IMR-90 (cell line): ENCODE measurements at regions not wholly inside any gene's neighbourhood (a gene's known extent, or its start where the extent isn't known, plus 50 kb on each side); places are given as distances from the start of the nearest gene placed in this dataset.

Experiments
- ATAC-seq: fragments of 200-7000 bp; cut with Tn5 transposase; 2 replicates; pipeline ENCODE4 v1.9.1; 2020; ENCODE audit warnings: low read depth, mild to moderate bottlenecking, moderate library complexity
- BruUV-seq: library from RNA; stranded (reverse); fragments of 400-500 nt; replicated peaks from 2 replicates; lab custom pipeline; 2021; lab: Mats Ljungman, UMichigan
- CTCF ChIA-PET: fragments of 300-600 bp; formaldehyde crosslinking; extraction: SDS; loops from one replicate; lab custom pipeline; 2021; ENCODE audit warnings: antibody characterized with exemption; lab: Yijun Ruan, JAX
- POLR2A ChIA-PET: fragments of 300-600 bp; sonication (Branson Sonifier 250); formaldehyde crosslinking; loops from one replicate; lab custom pipeline; 2022; ENCODE audit warnings: antibody characterized with exemption; ENCODE audit not compliant: unreplicated experiment; lab: Charles Lee
- DNase-seq: peaks from one replicate; pipeline ENCODE4 v3.0.0; 2013
- H2AFZ ChIP-seq: replicated peaks from 2 replicates; pipeline ENCODE3; 2013; ENCODE audit warnings: low read length, mild to moderate bottlenecking; ENCODE audit not compliant: poor library complexity
- H2AK5ac ChIP-seq: 2 replicates; pipeline ENCODE4 v1.6.1; 2013; ENCODE audit warnings: low read depth, low read length, inconsistent platforms
- H2AK9ac ChIP-seq: replicated peaks from 2 replicates; pipeline ENCODE3; 2013; ENCODE audit warnings: mild to moderate bottlenecking, low read depth, low read length, moderate library complexity; ENCODE audit not compliant: poor library complexity
- H2BK120ac ChIP-seq: 2 replicates; pipeline ENCODE4 v1.6.1; 2013; ENCODE audit warnings: low read depth, low read length, inconsistent platforms
- H2BK15ac ChIP-seq: 3 replicates; pipeline ENCODE4 v1.6.1; 2013; ENCODE audit warnings: low read depth, low read length, inconsistent platforms
- H2BK20ac ChIP-seq: 2 replicates; pipeline ENCODE4 v1.6.1; 2013; ENCODE audit warnings: low read depth, mild to moderate bottlenecking, inconsistent platforms, low read length, moderate library complexity
- H2BK5ac ChIP-seq: 2 replicates; pipeline ENCODE4 v1.6.1; 2013; ENCODE audit warnings: mild to moderate bottlenecking, low read depth, low read length, inconsistent platforms; ENCODE audit not compliant: poor library complexity, severe bottlenecking
- H3K14ac ChIP-seq: replicated peaks from 2 replicates; pipeline ENCODE4 v1.6.1; 2013; ENCODE audit warnings: low read depth, low read length, inconsistent platforms
- H3K18ac ChIP-seq: 2 replicates; pipeline ENCODE4 v1.6.1; 2013; ENCODE audit warnings: low read depth, low read length, control low read depth
- H3K23ac ChIP-seq: 2 replicates; pipeline ENCODE4 v1.6.1; 2013; ENCODE audit warnings: low read depth, low read length, inconsistent platforms
- H3K27ac ChIP-seq: 2 replicates; pipeline ENCODE4 v1.5.1; 2013; ENCODE audit warnings: mild to moderate bottlenecking, control low read depth, low read length; ENCODE audit not compliant: insufficient read depth
- H3K27me3 ChIP-seq: 2 replicates; pipeline ENCODE4 v1.6.1; 2013; ENCODE audit warnings: low read length; ENCODE audit not compliant: control insufficient read depth, insufficient read depth
- H3K36me3 ChIP-seq: 2 replicates; pipeline ENCODE4 v1.6.1; 2013; ENCODE audit warnings: low read length, mixed read lengths; ENCODE audit not compliant: control insufficient read depth, insufficient read depth
- H3K4ac ChIP-seq: 2 replicates; pipeline ENCODE4 v1.6.1; 2013; ENCODE audit warnings: low read depth, low read length, inconsistent platforms
- H3K4me1 ChIP-seq: 2 replicates; pipeline ENCODE4 v1.6.1; 2013; ENCODE audit warnings: low read length, mixed read lengths; ENCODE audit not compliant: control insufficient read depth, insufficient read depth
- H3K4me2 ChIP-seq: 2 replicates; pipeline ENCODE4 v1.6.1; 2013; ENCODE audit warnings: low read depth, mild to moderate bottlenecking, control low read depth, low read length, moderate library complexity
- H3K4me3 ChIP-seq: 2 replicates; pipeline ENCODE4 v1.5.1; 2013; ENCODE audit warnings: low read depth, mild to moderate bottlenecking, control low read depth, low read length, moderate library complexity; ENCODE audit not compliant: insufficient read depth
- H3K56ac ChIP-seq: 2 replicates; pipeline ENCODE4 v1.6.1; 2013; ENCODE audit warnings: low read length, inconsistent platforms; ENCODE audit not compliant: insufficient read depth; ENCODE audit errors: extremely low read depth
- H3K79me1 ChIP-seq, 2 experiments: 2 replicates each; pipeline ENCODE4 v1.6.1; 2013; ENCODE audit warnings: low read length in 2 of 2, inconsistent platforms in 1 of 2, low read depth in 1 of 2
- H3K9ac ChIP-seq: 2 replicates; pipeline ENCODE4 v1.6.1; 2013; ENCODE audit warnings: low read depth, low read length, control low read depth
- H3K9me1 ChIP-seq: 2 replicates; pipeline ENCODE4 v1.6.1; 2013; ENCODE audit warnings: low read length, inconsistent platforms; ENCODE audit not compliant: insufficient read depth
- H3K9me3 ChIP-seq: 2 replicates; pipeline ENCODE4 v1.6.1; 2013; ENCODE audit warnings: low read length; ENCODE audit not compliant: control insufficient read depth, insufficient read depth
- H4K20me1 ChIP-seq: 2 replicates; pipeline ENCODE4 v1.6.1; 2013; ENCODE audit warnings: low read length, inconsistent platforms; ENCODE audit not compliant: insufficient read depth
- H4K5ac ChIP-seq: 2 replicates; pipeline ENCODE4 v1.6.1; 2013; ENCODE audit warnings: mild to moderate bottlenecking, low read depth, low read length, control low read depth
- H4K8ac ChIP-seq, 2 experiments: 2 replicates each; pipeline ENCODE4 v1.6.1; 2013; ENCODE audit warnings: low read depth in 2 of 2, low read length in 2 of 2, control low read depth in 1 of 2, inconsistent platforms in 1 of 2
- H4K91ac ChIP-seq: 2 replicates; pipeline ENCODE4 v1.6.1; 2013; ENCODE audit warnings: low read depth, low read length, inconsistent platforms; ENCODE audit not compliant: insufficient read depth
- CEBPB ChIP-seq: IDR thresholded peaks from 2 replicates; pipeline ENCODE4 v1.6.1; 2012; ENCODE audit warnings: low read depth, low read length, improper control_type of control experiment
- CHD1 ChIP-seq: IDR thresholded peaks from 2 replicates; pipeline ENCODE4 v1.6.1; 2012; ENCODE audit warnings: low read depth, low read length, improper control_type of control experiment
- FOS ChIP-seq: fragments of 150-350 bp; IDR thresholded peaks from 2 replicates; pipeline ENCODE4 v1.6.1; 2016; ENCODE audit warnings: low read depth, low read length
- MAFK ChIP-seq: IDR thresholded peaks from 2 replicates; pipeline ENCODE4 v1.6.1; 2012; ENCODE audit warnings: low read depth, low read length, improper control_type of control experiment
- MXI1 ChIP-seq: IDR thresholded peaks from 2 replicates; pipeline ENCODE4 v1.6.1; 2012; ENCODE audit warnings: low read depth, mild to moderate bottlenecking, low read length, moderate library complexity, borderline replicate concordance
- NFE2L2 ChIP-seq: fragments of 150-350 bp; IDR thresholded peaks from 2 replicates; pipeline ENCODE4 v1.6.1; 2016; ENCODE audit warnings: low read depth, mild to moderate bottlenecking, low read length
- WGBS, 2 experiments: methylation state at CpG; one replicate each; pipeline versions ENCODE4 v1.1.5 to v1.1.7; 2013; ENCODE audit warnings: missing lambda C conversion rate in 2 of 2; ENCODE audit not compliant: insufficient read length in 1 of 2; ENCODE audit errors: extremely low coverage in 2 of 2; 5-methylcytosine and 5-hydroxymethylcytosine counted together
- dilution Hi-C: fragments of 300-500 bp; cut with HindIII; formaldehyde crosslinking; loops from one replicate; pipeline ENCODE4 v1.14.3; 2018; ENCODE audit warnings: low sequenced_read_pairs; ENCODE audit not compliant: unreplicated experiment
- in situ Hi-C: fragments of 300-500 bp; cut with MboI; formaldehyde crosslinking; loops from 3 replicates; pipeline ENCODE4 v1.14.3; 2019; ENCODE audit warnings: low sequenced_read_pairs, inconsistent platforms, mixed read lengths
- intact Hi-C: fragments of 100-400 bp; cut with micrococcal nuclease; formaldehyde crosslinking; loops from 2 replicates; pipeline ENCODE4 v1.10.0; 2022

DNA sequence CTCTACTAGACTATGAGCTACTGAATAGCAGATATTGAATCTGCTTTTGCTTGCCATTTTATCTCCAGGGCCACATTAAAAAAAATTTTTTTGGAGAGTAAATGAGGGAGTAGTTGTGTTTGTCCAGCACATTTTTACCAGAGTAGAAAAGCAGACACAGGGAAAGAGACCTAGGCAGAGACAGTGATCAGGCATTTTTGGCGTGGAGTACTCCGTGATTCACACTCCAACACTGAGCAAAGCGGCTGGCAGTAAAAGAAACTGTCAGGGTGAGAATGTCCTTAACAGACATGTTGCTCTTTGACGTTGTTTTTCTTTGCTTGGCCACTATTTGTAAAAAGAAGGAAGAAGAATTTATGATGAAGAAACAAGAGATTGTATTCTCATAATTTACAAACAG lies 304.0 kb downstream of the TDRD3 start:
- WGBS, 2 experiments, result 60% methylated on average over 1 of the region's 4 CpGs; no CpG with 5 or more reads in 1 of the 2 experiments
- no peak overlapping the region for H3K23ac ChIP-seq
- H3K18ac ChIP-seq, result no peak overlapping the region
- no TSS peak for BruUV-seq
- no peak overlapping the region for H3K4me2 ChIP-seq
- TF ChIP-seq MAFK (no peak), CEBPB (no peak), NFE2L2 (no peak), MXI1 (no peak), CHD1 (no peak), FOS (no peak)
- H2BK20ac ChIP-seq, result no peak overlapping the region
- H2AK5ac ChIP-seq, result no peak overlapping the region
- no peaks in the 10 kb centered on the region for H3K27me3 ChIP-seq
- H2AFZ ChIP-seq, result no peak overlapping the region
- H4K91ac ChIP-seq, result no peak overlapping the region
- H2BK5ac ChIP-seq, result no peak overlapping the region
- H3K27ac ChIP-seq, result no peak overlapping the region
- in situ Hi-C loops, result no loop called here
- no peak overlapping the region for H4K8ac ChIP-seq
- H4K20me1 ChIP-seq, result no peaks in the 10 kb centered on the region
- no peak overlapping the region for H4K5ac ChIP-seq
- H3K4ac ChIP-seq, result no peak overlapping the region
- ChIA-PET CTCF (no interaction called here), POLR2A (no interaction called here)
- no peaks in the 10 kb centered on the region; the same call in 1 of the 2 replicates for H3K9me3 ChIP-seq
- DNase-seq (no peak), ATAC-seq (no peak)
- H3K4me1 ChIP-seq, result no peaks in the 10 kb centered on the region
- no peaks in the 10 kb centered on the region for H3K79me1 ChIP-seq
- H3K4me3 ChIP-seq, result no peak overlapping the region
- intact Hi-C loops, result no loop called here
- H3K9me1 ChIP-seq, result no peaks in the 10 kb centered on the region
- dilution Hi-C loops, result no loop called here
- no peak overlapping the region for H3K56ac ChIP-seq
- no peak overlapping the region for H2BK120ac ChIP-seq
- no peak overlapping the region for H3K14ac ChIP-seq
- H2BK15ac ChIP-seq, result no peak overlapping the region
- no peaks in the 10 kb centered on the region for H3K36me3 ChIP-seq
- no peak overlapping the region for H2AK9ac ChIP-seq
- H3K9ac ChIP-seq, result no peak overlapping the region
